HepG2 (cell line): ENCODE measurements at regions not wholly inside any gene's neighbourhood (a gene's known extent, or its start where the extent isn't known, plus 50 kb on each side); places are given as distances from the start of the nearest gene placed in this dataset.

ENCODE experiments used
- ATAC-seq: fragments of 200-7000 bp; cut with Tn5 transposase; 3 replicates; pipeline ENCODE4 v1.9.1; 2020; ENCODE audit warnings: mild to moderate bottlenecking, moderate library complexity
- BruUV-seq: library from RNA; stranded (reverse); fragments of 400-500 nt; replicated peaks from 2 replicates; lab custom pipeline; 2021; lab: Mats Ljungman, UMichigan
- CTCF ChIA-PET: fragments of 300-600 bp; formaldehyde crosslinking; extraction: SDS; loops from one replicate; lab custom pipeline; 2021; ENCODE audit warnings: low total read pairs, inconsistent platforms, low intra/inter-chr PET ratio; lab: Yijun Ruan, JAX
- POLR2A ChIA-PET: fragments of 350-600 bp; sonication (Branson Sonifier 250); formaldehyde crosslinking; loops from one replicate; lab custom pipeline; 2020; ENCODE audit warnings: antibody characterized with exemption, inconsistent platforms; lab: Yijun Ruan, JAX
- DNase-seq: peaks from one replicate; pipeline ENCODE4 v3.0.0-alpha.2; 2015; ENCODE audit warnings: low spot score
- FAIRE-seq: peaks from 3 replicates; lab custom pipeline; 2011; peaks lifted over from hg19 to GRCh38; lab: Jason Lieb, UNC
- H2AFZ ChIP-seq: one replicate; pipeline ENCODE4 v1.6.1; 2011; ENCODE audit warnings: low read length, inconsistent platforms
- H3K27ac ChIP-seq: fragments of 300-600 bp; 3 replicates; pipeline ENCODE4 v1.8.0; 2011; ENCODE audit warnings: mixed run types, mild to moderate bottlenecking, mixed read lengths, low read length, inconsistent platforms; ENCODE audit not compliant: insufficient read depth; ENCODE audit errors: extremely low read length
- H3K27me3 ChIP-seq, 2 experiments: fragments of 200-600 bp in 1 of 2; 2 replicates in 1 of 2; 3 replicates in 1 of 2; pipeline versions ENCODE4 v1.6.0 to v1.8.0; 2011; ENCODE audit warnings: low read length in 2 of 2, mild to moderate bottlenecking in 2 of 2, moderate library complexity in 2 of 2, inconsistent platforms in 1 of 2; ENCODE audit not compliant: insufficient read depth in 2 of 2, control insufficient read depth in 1 of 2
- H3K36me3 ChIP-seq, 2 experiments: fragments of 200-600 bp in 1 of 2; replicated peaks in 1 of 2; 2 replicates in 1 of 2; 3 replicates in 1 of 2; pipeline versions ENCODE4 v1.5.1 to v1.8.0; 2011; ENCODE audit warnings: low read length in 2 of 2, inconsistent platforms in 1 of 2; ENCODE audit not compliant: insufficient read depth in 2 of 2, control insufficient read depth in 1 of 2
- H3K4me1 ChIP-seq: 2 replicates; pipeline ENCODE4 v1.5.1; 2012; ENCODE audit warnings: low read length, inconsistent platforms; ENCODE audit not compliant: insufficient read depth
- H3K4me2 ChIP-seq: 2 replicates; pipeline ENCODE4 v1.6.0; 2011; ENCODE audit warnings: low read depth, low read length, inconsistent platforms
- H3K4me3 ChIP-seq, 3 experiments: fragments of 200-600 bp in 1 of 3; sonication (generic), shearing (Covaris generic) in 1 of 3; replicated peaks in 1 of 3; 2 replicates each; pipeline ENCODE4 v1.5.1; 2011 to 2016; ENCODE audit warnings: low read length in 3 of 3, inconsistent platforms in 2 of 3, low read depth in 2 of 3, mild to moderate bottlenecking in 2 of 3, control low read depth in 1 of 3, mixed read lengths in 1 of 3; ENCODE audit not compliant: insufficient read depth in 1 of 3
- H3K79me2 ChIP-seq: one replicate; pipeline ENCODE4 v1.6.1; 2011; ENCODE audit warnings: low read length, inconsistent platforms; ENCODE audit not compliant: insufficient read depth
- H3K9ac ChIP-seq: 2 replicates; pipeline ENCODE4 v1.6.0; 2011; ENCODE audit warnings: mild to moderate bottlenecking, low read depth, low read length, inconsistent platforms; ENCODE audit not compliant: insufficient read depth
- H3K9me3 ChIP-seq: 2 replicates; pipeline ENCODE4 v1.5.1; 2012; ENCODE audit warnings: mild to moderate bottlenecking, low read length
- H4K20me1 ChIP-seq: 2 replicates; pipeline ENCODE4 v1.6.0; 2011; ENCODE audit warnings: inconsistent platforms, mild to moderate bottlenecking, low read length, moderate library complexity; ENCODE audit not compliant: insufficient read depth
- ARID4A ChIP-seq: sonication (generic); formaldehyde crosslinking; IDR thresholded peaks from 2 replicates; pipeline ENCODE4 v1.5.0; 2020; ENCODE audit warnings: mild to moderate bottlenecking, missing genetic modification reagents, borderline replicate concordance
- ATF7 ChIP-seq, 2 experiments: fragments of 450-650 bp in 1 of 2; sonication (generic) in 1 of 2; formaldehyde crosslinking in 1 of 2; IDR thresholded peaks; 2 replicates each; pipeline versions ENCODE4 v1.4.0 to v1.6.1; 2016 to 2020; ENCODE audit warnings: antibody characterized with exemption in 1 of 2, mild to moderate bottlenecking in 1 of 2, missing genetic modification reagents in 1 of 2
- CEBPB ChIP-seq: IDR thresholded peaks from 2 replicates; pipeline ENCODE4 v1.6.1; 2011; ENCODE audit warnings: low read depth, low read length, improper control_type of control experiment, borderline replicate concordance
- STAT5B ChIP-seq: sonication (generic); formaldehyde crosslinking; IDR thresholded peaks from 2 replicates; pipeline ENCODE4 v1.4.0; 2020; ENCODE audit warnings: missing genetic modification reagents
- WGBS: methylation state at CpG from one replicate; pipeline ENCODE4 v1.1.6; 2017; ENCODE audit warnings: low lambda C conversion rate; 5-methylcytosine and 5-hydroxymethylcytosine counted together
- in situ Hi-C: cut with HindIII; loops from 2 replicates; pipeline ENCODE4 v1.10.0; 2017; ENCODE audit warnings: low pct_unique_long_range_greater_than_20kb; ENCODE audit not compliant: extremely low pct_ligation_motif_present
- intact Hi-C: fragments of 100-400 bp; cut with micrococcal nuclease; formaldehyde crosslinking; loops from one replicate; pipeline ENCODE4 v1.10.0; 2022; ENCODE audit not compliant: unreplicated experiment
- TF ChIP-seq, protein P1 (sequence below): sonication (generic); formaldehyde crosslinking; IDR thresholded peaks from 2 replicates; pipeline ENCODE4 v1.4.0; 2020; ENCODE audit warnings: missing genetic modification reagents

- Histone ChIP-seq H3K9ac (no peak overlapping the region), H3K27me3 (no peaks in the 10 kb centered on the region), H3K36me3 (no peaks in the 10 kb centered on the region), H3K79me2 (no peaks in the 10 kb centered on the region), H4K20me1 (no peaks in the 10 kb centered on the region), H2AFZ (no peak overlapping the region), H3K9me3 (peaks cover 62% of the 10 kb centered on the region), H3K27ac (no peak overlapping the region), H3K4me1 (no peaks in the 10 kb centered on the region)
- no TSS peak for BruUV-seq
- intact Hi-C loops = no loop called here
- no peak for FAIRE-seq
- CTCF ChIA-PET = no interaction called here
- in situ Hi-C loops = no loop called here
- whole genome bisulfite sequencing = 15% methylated on average over 2 of the region's 2 CpGs
- POLR2A ChIA-PET = no interaction called here
- TF ChIP-seq STAT5B (no peak), CEBPB (peak; percentile 43; the same call in 1 of the 2 replicates)
- TF ChIP-seq, protein P1, sequence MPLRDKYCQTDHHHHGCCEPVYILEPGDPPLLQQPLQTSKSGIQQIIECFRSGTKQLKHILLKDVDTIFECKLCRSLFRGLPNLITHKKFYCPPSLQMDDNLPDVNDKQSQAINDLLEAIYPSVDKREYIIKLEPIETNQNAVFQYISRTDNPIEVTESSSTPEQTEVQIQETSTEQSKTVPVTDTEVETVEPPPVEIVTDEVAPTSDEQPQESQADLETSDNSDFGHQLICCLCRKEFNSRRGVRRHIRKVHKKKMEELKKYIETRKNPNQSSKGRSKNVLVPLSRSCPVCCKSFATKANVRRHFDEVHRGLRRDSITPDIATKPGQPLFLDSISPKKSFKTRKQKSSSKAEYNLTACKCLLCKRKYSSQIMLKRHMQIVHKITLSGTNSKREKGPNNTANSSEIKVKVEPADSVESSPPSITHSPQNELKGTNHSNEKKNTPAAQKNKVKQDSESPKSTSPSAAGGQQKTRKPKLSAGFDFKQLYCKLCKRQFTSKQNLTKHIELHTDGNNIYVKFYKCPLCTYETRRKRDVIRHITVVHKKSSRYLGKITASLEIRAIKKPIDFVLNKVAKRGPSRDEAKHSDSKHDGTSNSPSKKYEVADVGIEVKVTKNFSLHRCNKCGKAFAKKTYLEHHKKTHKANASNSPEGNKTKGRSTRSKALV = no peak
- TF ChIP-seq, all 625 proteins: peak for 1
- no peak overlapping the region for H3K4me3 ChIP-seq
- DNase-seq (no peak), ATAC-seq (no peak)
- H3K4me2 ChIP-seq = no peak overlapping the region
Measured at GRCh38 chr1:68653882-68654281, 157.0 kb upstream of the DEPDC1 start.

- CTCF ChIA-PET = no interaction called here
- FAIRE-seq (no peak), DNase-seq (no peak), ATAC-seq (no peak)
- Histone ChIP-seq H2AFZ (no peak overlapping the region), H3K27ac (no peak overlapping the region), H3K4me2 (no peak overlapping the region), H4K20me1 (no peaks in the 10 kb centered on the region), H3K27me3 (no peaks in the 10 kb centered on the region; a peak in 1 of 5 replicates), H3K4me1 (no peaks in the 10 kb centered on the region), H3K36me3 (no peaks in the 10 kb centered on the region), H3K4me3 (no peak overlapping the region), H3K9me3 (peaks cover 51% of the 10 kb centered on the region), H3K79me2 (no peaks in the 10 kb centered on the region), H3K9ac (no peak overlapping the region)
- intact Hi-C loops (no loop called here), in situ Hi-C loops (no loop called here)
- BruUV-seq = no TSS peak
- 0 out of 2 replicates have a peak, but pooled peaks have one; percentile 10 for TF ChIP-seq ATF7 (IDR thresholded peaks at IDR 0.05)
- no peak for TF ChIP-seq ATF7 (CRISPR knock-in tag; IDR thresholded peaks at IDR 0.05)
- no peak for TF ChIP-seq ARID4A (CRISPR knock-in tag)
- POLR2A ChIA-PET = no interaction called here
- 2% methylated on average over 4 of the region's 4 CpGs for WGBS
Measured at GRCh38 chr1:68673771-68674170, 176.9 kb upstream of the DEPDC1 start.
